ENCODE measurements at regions not wholly inside any gene's neighbourhood (a gene's known extent, or its start where the extent isn't known, plus 50 kb on each side); places are given as distances from the start of the nearest gene placed in this dataset.

DNA sequence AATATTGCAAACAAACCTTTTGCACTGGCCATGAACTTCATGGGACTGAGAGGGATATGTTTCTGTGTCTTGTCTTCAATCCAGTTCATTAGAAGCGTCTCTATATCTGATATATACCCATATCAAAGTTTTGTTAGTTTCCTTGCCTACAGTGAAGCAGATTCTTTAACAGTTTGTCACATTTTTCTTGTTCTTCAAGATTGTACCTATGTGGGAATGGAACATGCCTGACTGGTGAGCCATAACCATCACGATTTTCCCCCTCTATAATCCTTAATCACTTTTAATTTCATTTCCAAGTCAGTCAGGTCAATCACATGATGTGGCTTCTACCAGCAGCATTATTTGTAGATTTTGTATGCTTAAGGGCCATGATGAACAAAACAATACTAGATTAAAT is 197.1 kb upstream of the PDE5A start:
- DNase-seq (ENCODE audit: low spot score) = no peak

DNA sequence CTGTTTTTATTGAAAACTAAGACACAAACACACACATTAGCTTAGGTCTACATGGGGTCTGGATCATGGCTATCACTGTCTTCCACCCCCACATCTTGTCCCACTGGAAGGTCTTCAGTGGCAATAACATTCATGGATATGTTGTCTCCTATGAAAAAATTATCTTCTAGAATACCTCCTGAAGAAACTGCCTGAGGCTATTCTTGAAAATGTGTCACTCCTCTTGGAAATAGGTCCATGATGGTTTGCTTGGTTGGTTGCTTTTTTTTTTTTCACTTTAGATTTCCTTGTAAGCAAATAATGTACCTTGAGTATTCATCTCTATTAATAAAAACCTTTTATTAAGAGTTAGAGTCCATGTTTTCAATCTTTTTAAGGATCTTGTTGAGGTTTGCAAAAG is 195.3 kb upstream of the PDE5A start:
- no peak for DNase-seq (ENCODE audit: low spot score)

DNA sequence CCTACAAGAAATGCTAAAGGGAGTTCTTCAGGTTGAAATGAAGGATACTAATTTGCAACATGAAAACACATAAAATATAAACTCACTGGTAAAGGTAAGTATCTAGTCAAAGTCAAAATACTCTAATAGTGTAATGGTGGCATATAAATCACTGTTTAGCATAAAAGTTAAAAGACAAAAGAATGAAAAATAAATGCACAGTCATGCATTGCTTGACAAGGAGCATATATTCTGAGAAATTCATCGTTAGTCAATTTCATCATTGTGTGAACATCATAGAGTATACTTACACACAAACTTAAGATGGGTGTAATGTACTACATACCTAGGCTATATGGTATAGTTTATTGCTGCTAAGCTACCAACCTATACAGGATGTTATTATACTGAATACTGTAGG is 194.4 kb upstream of the PDE5A start:
- DNase-seq (ENCODE audit: low spot score) = no peak

DNA sequence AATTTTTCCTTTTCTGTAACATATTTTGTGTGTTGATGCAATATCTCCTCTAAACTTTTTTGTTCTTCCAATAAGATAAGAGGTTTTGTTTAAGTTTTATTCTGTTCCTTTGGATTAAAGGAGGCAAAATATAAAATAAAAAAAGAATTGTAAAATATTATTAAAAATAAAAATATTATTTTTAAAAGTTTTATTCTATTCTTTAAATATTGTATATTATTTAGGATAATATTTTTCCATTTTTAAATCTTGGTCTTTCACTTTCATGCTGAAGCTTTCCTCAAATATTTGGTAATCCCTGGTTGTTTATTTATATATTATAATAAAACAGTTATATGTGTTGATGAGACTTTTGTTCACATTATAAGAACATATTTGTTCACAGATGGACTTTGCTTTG is 187.9 kb upstream of the PDE5A start:
- no peak for DNase-seq (ENCODE audit: low spot score)

DNA sequence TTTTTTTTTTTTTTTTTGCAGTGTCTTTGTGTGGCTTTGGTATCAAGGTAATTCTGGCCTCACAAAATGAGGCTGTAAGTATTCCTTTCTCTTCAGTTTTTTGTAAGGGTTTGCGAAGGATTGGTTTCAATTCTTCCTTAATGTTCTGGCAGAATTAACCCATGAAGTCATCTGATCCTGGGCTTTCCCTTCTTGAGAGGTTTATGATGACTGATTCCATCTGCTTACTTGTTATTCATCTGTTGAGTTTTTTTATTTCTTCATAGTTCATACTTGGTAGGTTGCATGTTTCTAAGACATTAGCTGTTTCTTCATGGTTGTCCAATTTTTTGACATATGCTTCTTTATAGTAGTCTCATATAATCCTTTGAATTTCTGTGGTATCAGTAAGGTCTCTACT is 181.4 kb upstream of the PDE5A start:
- DNase-seq (ENCODE audit: low spot score) = peak; percentile 35

DNA sequence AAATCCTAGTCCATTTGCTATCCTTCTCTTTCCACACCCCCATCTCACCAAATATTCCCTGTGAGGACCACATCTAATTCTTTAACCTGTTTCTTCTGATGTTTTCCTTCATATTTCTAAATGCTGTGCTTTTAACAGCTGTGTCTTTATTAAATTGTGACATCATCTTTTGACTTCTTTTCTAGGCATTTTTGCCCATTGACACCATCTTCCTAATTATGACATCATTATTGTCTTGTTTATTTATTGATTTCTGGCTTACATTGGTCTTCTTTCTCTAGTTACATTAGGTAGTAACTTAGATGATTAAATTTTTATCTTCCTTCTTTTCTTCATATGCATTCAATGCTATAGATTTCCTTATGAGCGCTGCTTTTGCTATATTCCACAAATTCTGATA is 175.8 kb upstream of the PDE5A start:
- DNase-seq (ENCODE audit: low spot score) = no peak

DNA sequence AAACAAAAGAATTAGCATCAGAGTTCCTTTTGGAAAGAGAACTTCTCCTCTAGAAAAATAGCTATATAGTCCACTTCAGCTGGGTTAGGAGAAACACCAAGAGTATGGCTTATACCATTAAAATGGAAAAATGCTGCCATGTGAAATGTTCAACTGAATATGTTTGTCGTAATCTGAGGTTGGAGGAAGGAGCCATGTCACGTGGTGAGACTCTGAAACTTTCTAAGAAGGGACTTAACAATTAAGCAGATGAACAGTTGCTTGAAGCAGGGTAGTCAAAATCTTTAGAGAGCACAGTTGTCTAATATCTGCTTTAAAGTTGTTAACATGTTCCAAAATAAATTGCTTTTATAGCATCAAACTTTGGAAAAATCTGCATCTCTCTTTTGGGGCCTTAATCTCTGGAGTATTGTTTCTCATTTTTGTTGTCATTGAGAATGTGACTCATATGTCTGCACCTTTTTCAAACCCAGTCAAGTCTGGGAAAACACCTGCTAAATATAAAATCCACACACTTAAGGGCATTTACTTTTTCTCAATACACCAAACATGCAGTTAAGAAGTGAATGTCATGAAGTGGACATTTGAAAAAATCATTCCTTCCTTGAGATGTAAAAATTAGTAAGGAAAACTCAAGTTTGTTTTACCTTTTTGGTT is 168.8 kb upstream of the PDE5A start:
- DNase-seq (ENCODE audit: low spot score) = no peak

DNA sequence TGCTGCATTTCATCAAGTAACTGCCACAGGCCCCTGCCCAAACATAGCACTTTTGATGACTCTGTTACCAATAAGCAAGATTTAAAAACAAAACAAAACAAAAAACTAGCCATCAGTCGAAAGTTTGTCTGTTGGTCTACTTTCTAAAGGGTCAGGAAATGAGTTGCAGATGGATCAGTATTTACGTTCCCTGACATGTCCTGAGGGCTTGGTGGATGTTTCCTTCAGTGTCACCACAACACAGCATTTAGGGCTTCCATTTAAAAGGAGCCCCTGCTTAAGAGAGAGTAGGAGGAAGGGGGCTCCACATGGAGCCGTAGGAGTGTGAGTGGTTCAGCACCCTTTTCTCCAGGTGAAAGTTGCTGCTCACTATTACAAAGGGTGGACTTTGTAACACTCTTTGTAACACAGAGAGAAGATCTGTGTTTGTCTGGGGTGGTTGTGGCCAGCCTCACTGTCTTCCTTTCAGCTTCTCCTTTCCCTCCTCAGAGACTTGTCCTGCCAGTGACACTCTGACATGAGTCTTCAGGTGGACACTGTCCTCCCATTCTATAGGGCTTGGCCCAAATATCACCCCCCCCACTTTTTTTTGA is 167.5 kb upstream of the PDE5A start:
- no peak for DNase-seq (ENCODE audit: low spot score)

DNA sequence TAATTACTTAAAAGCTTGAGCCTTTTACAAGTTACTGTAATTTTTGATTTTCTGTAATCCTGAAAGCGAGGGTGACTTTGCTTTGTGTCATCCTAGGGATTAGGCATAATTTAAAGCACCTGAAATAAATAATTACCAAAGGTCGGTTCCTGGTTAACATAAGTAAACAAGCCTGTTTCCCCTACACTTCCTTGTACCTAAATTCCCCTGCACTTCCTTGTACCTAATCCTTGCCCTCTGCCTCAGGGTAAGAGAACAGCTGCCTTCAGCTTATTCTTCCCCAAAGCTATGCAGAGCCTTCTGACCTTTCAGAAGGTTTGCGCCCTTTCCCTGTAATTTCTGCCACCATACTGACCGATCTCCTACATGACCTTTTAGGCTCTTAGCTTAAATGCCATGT is 166.1 kb upstream of the PDE5A start:
- no peak for DNase-seq (ENCODE audit: low spot score)

DNA sequence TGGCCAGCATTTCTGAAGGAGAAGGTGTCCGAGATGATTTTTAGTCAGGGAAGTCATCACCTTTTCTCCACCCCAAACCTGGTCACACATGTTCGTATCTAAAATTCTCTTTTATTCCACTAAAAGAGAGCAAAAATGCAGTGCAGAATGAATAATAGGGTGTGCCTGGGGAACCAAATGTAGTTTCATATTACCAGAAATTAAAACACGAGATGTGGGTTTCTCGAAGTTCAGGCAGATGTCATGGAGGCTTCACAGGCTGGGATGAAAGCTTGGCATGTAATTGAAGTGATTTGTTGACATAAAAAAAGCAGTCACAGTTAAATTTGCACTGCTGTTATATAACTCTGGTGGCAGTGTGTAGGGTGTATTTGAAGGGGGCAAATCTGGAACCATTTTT is 165.5 kb upstream of the PDE5A start:
- DNase-seq (ENCODE audit: low spot score) = no peak

DNA sequence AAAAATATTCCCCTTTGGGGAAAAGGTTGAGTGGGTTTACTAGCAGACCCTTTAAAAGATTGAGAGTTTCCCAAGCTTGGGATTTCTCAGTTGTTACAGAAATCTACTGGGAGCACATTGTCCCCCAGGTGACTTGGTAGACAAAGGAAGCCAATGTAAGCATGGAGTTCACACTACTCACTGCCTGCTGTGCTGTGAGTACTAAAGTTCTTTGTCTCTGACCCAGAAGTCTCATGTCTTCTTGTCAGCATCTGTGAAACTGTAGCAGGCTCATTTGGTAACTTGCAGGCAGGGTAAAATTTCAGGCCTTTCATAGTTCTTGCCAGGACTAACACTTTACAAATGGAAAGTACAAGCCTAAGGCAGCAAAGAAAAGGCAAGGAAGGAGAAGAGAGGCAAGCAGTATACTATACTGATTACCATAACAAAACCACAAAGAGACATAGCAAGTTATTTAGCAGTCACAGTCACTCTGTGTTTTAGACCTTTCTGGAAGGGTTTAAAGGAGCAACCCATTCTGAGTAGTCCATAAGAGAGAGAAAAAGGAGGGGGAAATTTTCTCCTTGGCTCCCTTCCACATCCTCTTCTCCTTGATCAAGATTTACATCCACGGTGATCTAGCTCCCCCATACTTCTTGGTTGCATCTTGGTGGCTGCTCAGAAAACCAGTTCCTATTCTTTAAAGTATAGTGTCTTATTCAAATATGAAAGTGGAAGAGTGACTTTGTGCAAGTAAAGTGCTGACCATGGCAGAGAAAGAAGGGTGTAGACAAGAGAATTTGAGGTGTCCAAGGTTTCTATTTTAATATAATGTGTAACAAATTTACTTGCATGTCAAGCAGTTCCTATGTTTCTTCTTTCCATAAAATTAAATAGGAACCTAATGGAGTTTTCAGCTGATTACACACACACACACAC is 160.0 kb upstream of the PDE5A start:
- no peak for DNase-seq (ENCODE audit: low spot score)

DNA sequence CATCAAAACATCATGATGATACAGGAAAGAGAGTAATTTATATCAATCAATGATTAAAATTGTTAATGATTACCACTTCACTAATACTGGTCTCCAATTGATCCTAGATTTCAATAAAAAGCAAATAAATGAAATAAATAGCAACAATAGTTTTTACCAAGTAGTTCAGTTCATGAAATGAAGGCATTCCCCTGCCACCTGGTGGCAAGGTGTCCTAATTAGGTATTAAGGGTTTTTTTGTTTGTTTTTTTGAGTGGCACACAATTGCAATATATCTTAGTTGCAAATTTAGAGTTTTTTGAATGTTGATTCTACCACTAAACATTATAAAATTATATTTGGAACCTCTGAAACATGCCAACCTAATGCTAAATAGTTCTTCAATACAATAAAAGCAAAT is 157.4 kb upstream of the PDE5A start:
- no peak for DNase-seq (ENCODE audit: low spot score)

DNA sequence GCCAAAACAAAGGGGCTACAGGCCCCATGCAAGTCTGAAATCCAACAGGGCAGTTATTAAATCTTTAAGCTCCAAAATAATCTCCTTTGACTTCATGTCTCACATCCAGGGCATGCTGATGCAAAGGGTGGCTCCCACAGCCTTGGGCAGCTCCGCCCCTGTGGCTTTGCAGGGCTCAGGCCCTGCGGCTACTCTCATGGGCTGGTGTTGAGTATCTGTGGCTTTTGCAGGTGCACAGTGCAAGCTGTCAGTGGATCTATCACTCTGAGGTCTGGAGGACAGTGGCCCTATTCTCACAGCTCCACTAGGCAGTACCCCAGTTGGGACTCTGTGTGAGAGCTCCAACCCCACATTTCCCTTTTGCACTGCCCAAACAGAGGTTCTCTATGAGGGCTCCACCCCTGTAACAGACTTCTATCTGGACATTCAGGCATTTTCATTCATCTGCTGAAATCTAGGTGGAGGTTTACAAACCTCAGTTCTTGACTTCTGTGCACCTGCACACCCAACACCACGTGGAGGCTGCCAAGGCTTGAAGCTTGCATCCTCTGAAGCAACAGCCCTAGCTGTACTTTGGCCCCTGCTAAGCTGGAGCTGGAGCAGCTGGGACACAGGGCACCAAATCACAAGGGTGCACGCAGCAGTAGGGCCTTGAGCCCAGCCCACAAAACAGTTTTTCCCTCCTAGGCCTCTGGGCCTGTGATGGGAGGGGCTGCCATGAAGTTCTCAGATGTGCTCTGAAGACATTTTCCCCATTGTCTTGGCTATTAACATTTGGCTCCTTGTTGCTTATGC is 154.8 kb upstream of the PDE5A start:
- DNase-seq (ENCODE audit: low spot score) = no peak

DNA sequence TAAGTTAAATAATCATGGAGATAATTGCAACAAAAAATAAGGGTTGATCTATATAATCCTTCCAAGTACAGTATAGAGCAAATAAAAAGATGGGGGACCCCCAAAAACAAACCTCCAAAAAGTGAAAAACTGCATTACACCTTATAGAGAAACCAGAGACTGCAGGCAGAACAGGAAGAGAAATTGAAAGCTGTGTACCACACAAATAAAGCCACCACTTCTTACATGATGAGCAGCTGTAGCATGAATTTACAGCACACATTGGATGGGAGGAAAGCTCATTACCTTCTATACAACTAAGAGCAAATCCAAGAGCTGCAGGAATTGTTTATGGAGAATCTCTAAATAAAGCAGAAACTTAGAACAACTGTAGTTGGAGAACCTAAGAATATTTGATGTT is 152.4 kb upstream of the PDE5A start:
- no peak for DNase-seq (ENCODE audit: low spot score)

DNA sequence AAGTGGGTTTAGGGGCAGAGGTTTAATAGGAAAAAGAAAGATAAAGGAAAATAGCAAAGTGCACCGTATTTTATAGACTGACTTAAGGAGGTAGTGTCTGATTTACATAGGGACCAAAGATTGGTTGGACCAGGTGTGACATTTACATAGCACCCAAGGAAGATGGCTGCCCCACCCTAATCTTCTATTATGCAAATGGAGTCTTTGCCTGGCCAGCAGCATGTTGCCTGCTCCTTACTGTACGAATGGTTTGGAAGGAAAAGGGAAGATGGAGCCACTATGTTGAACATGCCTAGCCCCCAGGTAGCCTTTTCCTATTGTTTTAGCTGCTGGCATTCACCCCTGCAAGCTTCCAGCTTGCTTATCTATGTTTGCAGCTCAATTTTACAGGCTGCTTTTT is 146.2 kb upstream of the PDE5A start:
- no peak for DNase-seq (ENCODE audit: low spot score)

DNA sequence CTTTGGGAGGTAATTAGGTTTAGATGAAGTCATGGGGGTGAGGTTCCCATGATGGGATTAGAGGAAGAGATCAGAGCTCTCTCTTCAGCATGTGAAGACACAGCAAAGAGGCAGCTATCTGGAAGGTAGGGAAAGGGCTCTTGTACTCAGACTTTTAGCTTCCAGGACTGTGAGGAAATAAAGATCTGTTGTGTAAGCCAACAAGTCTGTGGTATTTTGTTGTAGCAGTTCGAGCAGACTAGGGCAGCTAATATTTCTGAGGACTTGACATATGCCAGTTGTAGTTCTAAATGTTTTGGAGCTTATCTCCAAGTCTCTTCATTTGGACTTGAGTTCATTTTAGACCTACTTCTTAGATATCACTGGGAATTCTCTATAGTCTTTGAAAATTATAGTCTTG is 137.3 kb upstream of the PDE5A start:
- DNase-seq (ENCODE audit: low spot score) = no peak

DNA sequence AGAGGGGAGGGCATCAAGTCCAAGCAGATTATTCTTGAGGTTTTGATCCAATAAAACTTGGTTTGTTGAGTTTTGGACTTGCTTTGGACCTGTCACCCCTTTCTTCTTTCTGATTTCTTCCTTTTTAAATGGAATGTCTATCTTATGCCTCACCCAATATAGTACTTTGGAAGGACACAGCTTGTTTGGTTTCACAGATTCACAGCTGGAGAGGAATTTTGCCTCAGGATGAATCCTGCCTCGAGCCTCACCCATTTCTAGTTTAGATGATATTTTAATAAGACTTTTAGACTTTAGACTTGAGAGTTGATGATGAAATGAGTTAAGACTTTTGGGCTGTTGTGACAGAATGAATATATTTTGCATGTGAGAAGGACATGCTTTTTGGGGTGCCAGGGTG is 136.9 kb upstream of the PDE5A start:
- DNase-seq (ENCODE audit: low spot score) = no peak

DNA sequence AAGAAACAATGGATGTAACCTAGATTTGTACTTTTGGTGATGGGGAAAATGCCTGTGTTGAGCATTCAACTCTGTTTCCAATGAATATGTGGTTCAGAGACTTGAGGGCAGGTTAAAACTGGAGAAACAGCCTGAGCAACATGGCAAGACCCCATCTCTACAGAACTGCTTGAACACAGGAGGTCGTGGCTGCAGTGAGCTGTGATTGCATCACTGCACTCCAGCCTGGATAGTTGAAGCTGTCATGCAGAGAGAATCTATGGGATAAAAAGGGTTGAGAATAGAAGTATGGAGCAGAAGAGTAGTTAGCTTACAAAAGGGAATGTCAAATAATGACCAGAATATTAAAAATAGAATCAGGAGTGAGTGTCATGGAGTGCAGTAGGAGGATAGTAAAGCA is 134.8 kb upstream of the PDE5A start:
- no peak for DNase-seq (ENCODE audit: low spot score)

DNA sequence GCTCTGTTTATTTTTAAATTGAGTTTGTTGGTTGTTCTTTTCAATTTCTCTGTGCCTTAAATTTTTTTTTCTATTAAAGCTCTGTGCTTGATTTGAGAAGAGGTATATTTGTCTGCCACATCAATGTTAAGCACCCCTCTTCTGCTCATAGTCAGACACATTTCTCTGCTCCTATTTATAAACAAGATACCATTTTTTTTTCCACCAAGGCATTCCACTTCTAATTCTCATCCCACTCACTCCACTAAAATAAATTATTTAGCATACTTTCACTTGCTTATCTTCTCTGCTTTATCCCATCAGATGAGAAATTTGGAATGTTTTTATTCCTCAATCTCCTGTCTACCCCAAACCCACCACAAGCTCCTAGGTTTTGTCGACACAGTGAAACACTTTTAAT is 127.0 kb upstream of the PDE5A start:
- DNase-seq (ENCODE audit: low spot score) = no peak

DNA sequence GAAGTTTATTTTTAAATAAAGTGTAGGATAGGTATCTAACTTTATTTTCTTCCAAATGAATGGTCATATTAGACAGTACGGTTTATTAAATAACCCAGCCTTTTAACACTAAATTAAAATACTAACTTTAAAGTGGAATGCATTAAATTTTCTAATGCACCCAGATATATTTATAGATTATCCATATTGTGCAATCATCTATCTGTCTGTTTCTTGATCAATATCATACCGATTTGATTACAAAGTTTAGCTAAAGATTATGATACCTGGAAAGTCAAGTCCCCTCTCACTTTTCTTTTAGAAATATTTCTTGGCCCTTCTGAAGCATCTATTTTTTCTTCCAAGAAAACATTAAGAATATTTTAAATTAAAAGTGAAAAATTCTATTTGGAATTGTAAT is 124.3 kb upstream of the PDE5A start:
- no peak for DNase-seq (ENCODE audit: low spot score)

DNA sequence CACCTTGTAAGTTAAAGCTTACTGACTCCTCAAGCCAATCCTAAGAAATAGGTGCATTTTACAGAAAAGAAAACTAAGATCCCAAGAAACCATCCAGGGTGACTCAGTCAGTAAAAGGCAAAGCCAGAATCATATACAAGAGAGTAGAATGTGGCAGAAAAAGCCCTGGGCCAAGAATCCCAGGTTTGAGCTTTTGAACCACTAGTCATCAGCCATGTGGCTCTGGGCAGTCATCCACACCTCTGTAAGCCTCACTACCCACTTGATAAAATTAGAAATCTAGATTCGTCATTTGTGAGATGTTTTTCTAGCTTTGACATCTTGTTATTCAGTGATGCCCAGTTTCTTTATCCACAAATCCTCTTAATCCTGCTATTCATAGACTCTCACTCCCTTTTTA is 122.2 kb upstream of the PDE5A start:
- no peak for DNase-seq (ENCODE audit: low spot score)

DNA sequence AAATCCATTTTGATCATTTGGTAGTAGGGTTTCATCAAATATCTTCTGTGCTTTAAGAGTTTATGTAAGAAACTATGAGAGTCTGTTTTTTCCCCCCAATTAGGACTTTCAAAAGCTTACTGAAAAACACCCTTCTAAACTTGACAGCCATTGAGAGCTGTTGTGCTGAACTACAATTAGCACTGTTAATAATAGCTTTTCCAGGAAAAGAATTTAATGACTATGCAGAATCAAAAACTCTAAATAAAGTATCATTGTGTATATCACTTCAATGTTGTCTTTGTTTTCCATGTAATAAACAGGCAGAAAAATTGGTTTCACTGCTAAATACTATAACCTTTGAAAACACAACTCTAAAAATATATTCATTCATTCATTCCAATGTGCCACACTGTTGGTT is 121.4 kb upstream of the PDE5A start:
- no peak for DNase-seq (ENCODE audit: low spot score)
